CD4-positive, alpha-beta T cell treated with Interleukin-17A for 1 hour (primary cell): ENCODE measurements at regions not wholly inside any gene's neighbourhood (a gene's known extent, or its start where the extent isn't known, plus 50 kb on each side); places are given as distances from the start of the nearest gene placed in this dataset.

Experiments used
- DNase-seq: peaks from one replicate; pipeline ENCODE4 v3.0.0-alpha.2; 2020

DNA sequence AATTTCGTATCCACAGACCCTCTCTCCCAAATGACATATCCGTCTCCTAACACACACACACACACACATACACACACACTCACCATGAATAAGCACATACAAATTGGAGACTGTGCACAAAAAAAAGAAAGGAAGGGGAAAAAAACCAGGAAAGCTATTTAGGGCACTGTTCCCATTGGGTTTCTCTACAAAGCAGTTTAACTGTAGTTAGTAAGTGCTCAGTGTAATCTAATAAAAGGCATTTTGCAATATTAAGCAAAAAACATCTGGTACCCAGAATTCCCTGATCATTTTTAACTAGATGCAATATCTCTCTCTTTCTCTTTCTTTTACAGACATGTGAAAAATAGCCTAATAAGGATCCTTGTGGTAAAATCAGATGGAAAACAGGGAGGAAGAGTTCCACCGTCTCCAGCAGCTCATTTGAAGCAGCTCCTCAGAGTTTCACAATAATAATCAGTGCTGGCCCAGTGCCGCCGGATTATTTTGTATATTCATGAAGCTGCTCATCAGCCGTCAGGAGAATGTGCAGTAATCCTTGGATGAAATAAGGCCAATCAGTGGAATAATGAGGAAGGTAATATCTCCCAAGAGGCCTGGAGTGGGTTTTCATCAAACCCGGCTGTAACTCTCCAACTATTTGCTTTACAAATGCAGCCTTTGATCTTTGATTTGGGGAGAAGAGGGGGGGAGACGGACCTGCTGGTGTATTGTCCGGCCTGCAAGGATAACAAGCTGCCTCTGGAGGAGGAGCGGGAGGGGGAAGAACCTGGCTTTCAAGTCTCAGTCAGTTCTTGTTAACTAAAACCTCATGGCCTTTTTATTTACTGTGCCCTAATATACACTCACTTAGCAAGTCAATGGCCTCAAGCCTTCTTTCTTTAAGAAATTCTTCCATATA, 227.6 kb upstream of the SMIM21 start:
- DNase-seq: no peak

DNA sequence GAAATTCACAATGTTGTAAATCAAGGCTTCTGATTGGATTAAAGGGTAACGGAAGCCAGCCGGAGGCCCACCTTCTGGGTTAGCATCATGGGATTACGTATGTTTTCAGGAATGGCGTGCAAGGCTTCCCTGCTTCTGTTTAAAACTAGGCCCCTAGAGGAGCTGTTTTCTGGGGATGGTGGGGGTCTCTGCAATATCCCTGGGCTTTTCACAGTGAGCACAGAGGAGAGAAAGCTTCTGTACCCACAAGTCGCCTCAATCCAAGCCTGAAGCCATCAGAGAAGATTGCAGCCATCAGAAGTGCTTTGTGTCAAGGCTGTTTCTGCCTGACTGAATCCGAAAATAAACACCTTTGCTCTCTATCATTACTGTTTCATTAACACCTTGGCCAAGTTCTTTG, 226.9 kb upstream of the SMIM21 start:
- no peak for DNase-seq

DNA sequence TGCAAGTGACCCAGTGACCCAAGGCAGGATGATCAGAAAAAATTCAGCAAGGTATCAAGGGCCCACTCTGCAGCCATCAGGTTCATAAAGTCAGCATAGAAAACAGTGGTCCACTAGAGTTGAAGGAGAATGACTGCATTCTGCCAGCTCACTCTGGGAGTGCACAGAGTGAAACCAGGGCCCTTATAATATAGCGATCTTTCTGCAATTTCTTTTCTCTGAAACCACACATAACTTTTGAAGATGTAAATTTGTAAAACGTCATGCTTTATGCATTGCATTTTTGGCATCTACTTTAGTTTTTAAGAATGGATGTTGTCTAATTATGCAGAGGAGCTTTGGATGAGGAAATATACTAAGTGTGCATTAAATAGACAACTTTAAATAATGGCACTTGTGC, 225.0 kb upstream of the SMIM21 start:
- no peak for DNase-seq

- no peak for DNase-seq
Measured at GRCh38 chr18:75644871-75645270, 217.4 kb upstream of the SMIM21 start.

GRCh38 chr18:75643083-75643482, 215.6 kb upstream of the SMIM21 start:
- DNase-seq: no peak

DNA sequence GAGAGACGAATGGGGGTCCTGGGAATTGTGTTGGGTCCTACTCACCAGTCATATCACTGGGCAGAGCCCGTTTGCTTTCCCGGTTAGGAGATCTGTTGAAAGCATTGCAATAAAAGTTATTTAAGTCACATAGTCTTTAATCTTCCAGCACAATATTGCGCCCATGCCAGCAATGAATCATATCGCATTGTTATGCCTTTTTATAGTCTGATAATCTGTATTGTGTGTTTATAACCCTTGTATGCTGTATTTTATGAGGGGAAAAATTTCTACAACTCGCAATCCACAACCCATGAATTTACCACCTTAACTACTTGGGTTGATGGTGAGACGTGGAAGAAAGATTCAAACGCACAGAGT, 211.9 kb upstream of the SMIM21 start:
- DNase-seq: no peak

DNA sequence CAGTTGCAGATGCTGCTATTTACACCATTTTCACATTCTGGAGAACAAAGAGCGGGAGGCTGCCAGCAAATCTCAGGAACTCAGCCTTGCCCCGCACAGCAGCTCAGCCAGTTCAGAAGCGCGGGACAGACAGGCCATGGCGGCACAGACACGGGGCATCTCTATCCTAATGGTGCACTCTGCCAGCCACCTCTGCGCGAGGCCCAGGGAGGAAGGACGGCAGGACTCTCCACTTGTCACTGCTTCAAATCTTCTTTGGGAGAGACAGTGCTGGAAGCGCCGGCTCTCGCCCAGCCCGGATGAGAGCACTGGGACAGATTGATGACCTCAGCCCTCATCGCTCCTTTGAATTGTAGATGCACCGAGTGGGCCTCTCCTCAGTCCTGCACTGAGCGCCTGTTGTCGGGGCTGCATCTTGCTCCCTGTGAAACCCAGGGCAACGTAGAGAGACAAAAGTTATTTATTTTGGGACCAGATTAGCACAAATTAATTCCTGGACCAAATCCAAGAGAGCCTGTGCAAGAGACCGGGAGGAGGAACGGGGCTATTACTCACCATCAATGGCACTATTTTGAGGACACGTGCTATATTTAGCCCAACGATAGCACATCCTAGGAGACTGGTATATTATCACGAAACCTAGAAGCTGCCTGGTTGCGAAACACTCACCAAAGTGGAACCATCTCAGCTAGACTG, 211.4 kb upstream of the SMIM21 start:
- no peak for DNase-seq

DNA sequence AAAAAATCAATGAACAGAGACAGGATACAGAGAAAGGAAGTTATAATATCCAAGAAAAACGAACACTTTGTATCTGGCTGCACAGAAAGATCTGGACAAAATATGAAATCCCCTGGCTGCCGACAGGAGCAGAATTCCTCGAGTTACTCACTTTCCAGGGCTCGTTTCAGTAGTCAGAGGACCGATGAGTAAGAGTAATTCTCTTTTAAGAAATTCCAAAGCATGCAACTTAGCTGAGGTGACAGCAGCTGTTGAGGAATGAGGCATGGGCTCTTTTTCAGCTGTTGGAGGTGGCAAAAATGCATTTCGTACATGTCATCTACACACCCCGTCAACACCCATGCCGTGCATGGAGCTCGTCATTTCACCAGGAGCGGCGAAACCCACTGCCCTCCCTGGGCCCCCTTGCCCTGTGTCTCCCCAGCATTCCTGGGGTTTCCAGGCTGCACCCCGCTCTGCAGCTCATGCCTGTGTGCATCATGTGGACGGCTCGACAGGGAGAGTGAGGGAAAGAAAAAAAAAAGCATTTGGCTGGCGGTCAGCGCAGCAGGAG, 210.8 kb upstream of the SMIM21 start:
- DNase-seq: no peak

GRCh38 chr18:75635096-75635495, 207.6 kb upstream of the SMIM21 start:
- no peak for DNase-seq

DNA sequence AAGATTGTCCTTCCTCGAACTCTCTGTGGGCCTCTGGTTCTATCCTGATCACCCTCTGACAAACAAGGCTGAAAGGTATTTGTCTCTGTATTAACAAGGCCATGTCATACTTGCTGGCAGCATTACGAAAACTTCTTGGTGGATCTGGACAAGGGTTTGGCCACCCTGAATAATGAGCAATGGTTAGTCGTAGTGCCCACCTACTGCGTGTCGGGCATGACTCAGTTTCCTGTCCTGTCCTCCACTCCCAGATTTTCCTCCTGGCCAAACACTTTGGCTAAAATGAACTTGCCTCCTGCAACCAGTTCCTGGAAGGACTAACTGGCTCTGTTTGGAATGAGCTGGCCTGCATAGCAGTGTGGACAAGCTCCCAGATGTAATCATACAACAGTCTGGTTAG, 198.5 kb upstream of the SMIM21 start:
- no peak for DNase-seq

DNA sequence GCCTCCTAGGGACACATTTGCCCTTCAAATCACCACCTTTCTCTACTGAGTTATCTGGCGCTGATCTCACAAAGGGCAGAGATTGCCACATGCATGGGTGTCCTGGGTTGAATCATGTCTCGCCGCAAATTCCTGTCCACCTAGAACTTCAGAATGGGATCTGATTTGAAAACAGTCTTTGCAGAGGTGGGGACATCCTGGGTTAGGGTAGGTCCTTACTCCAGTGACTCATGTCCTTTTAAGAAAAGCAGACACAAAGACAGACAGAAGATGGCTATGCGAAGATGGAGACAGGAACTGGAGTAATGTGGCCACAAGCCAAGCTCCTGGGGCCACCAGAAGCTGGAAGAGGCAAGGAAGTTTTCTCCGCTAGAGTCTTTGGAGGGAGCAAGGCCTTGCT, 197.4 kb upstream of the SMIM21 start:
- no peak for DNase-seq

DNA sequence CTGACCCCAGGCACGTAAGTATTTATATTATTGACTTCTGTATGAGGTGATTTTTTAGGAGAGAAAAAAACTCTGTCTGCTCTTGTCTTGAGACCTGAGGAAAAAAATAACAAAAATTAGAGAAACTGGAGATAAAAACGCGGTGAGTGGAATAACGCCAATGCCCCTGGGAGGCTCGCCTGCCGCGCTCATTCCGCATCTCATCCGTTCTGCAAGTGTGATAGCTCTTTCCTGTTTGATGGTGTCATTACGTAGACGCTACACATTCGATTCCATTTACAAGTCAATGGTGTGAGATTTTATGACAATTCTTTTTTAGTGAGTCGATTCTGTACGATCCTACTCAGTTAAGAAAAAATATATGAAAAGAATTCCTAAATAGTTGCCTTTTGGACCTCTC, 194.3 kb upstream of the SMIM21 start:
- DNase-seq: no peak

- DNase-seq: no peak
Measured at GRCh38 chr18:75618146-75618545, 190.6 kb upstream of the SMIM21 start.

- DNase-seq: no peak
Measured at GRCh38 chr18:75612456-75612855, 185.0 kb upstream of the SMIM21 start.

- no peak for DNase-seq
Measured at GRCh38 chr18:75607701-75608100, 180.2 kb upstream of the SMIM21 start.

DNA sequence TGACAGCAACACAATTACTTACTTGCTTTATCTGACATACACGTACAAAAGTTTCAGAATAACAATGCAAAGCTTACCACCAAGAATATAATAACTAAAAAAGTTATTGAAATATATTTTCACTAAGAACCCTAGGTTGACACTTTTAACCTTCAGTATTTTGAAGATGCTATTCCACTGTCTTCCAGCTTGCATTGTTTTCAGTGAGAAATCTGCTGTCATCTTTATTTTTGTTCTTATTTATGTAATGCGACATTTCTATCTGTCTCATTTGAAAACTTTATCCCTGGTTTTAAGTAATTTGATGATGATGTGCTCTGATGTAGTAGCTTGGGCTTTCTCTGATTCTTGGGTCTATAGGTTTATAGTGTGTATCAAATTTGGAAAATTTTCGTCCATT, 165.0 kb upstream of the SMIM21 start:
- DNase-seq: no peak

DNA sequence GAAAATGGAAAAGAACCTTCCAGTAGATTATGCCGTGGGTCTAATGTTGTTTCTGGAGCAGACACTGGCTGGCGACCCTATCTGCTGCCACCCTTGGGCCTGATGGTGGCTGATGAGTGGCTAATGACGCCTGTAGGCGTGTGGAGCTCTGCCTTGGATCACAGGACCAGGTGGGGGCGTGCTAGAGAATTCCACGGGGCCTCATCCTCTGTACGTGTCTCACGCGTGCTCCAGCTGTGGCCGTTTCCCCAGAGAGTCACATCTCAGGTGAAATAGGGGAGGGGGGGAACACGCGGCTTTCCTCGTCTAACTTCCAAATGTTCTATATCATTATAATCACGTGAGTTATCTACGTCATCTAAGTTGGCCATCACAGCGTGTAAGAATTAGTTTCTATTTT, 160.9 kb upstream of the SMIM21 start:
- DNase-seq: no peak

- no peak for DNase-seq
Measured at GRCh38 chr18:75587131-75587530, 159.6 kb upstream of the SMIM21 start.

DNA sequence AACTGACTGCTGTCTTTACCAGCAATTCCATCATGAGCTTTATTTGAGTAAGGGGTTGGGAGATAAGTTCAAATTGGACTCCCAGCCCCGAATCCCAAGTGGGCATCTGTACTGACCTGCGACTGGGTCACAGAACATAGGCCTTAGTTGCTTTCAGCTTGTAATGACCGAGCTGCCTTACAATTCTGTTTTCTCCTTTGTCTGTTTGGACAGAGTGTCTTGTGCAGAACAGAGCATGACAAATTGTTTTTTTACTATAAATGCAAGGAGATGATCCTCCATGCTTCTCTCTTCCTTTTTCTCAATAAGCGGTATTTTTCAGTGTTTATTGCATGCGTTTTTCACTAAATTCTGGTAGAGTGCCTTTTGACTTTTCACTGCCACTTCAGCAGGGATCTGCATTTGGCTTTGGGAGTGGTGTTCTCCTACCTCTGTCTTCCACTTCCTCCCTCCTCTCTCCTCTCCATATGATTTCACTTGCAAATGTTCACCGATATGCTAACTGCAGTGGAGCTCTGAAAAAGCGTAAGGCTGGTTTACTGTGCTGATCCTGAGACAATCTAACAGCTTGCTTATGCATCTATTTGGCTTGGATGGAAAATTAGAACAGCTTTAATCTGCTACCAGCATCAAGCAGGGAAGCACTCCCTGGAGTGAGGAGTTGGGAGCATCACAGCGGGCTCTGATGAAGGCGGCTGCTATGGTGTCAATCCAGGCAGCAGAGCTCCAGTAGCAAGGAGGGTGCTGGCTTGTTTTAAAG, 158.8 kb upstream of the SMIM21 start:
- no peak for DNase-seq

- DNase-seq: no peak
Measured at GRCh38 chr18:75582940-75583339, 155.4 kb upstream of the SMIM21 start.

DNA sequence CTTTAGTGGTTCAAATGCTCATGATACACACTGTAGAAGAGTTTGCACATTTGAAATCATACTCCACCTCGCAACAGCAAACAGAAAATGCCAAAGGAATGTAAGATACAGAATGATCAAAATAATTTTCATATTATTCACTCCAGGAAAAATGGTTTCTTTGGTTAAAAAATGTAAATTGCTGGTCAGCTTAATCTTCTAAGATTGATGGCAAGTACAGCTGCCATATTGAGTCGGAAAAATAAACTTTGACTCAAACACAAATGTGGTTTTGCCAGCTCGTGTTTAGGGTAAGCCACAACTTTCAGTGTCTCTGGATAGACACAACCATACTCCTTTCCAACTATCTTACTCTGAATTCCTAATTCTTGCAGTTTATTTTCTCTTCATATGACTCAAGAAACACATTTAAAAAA, 154.9 kb upstream of the SMIM21 start:
- DNase-seq: no peak

DNA sequence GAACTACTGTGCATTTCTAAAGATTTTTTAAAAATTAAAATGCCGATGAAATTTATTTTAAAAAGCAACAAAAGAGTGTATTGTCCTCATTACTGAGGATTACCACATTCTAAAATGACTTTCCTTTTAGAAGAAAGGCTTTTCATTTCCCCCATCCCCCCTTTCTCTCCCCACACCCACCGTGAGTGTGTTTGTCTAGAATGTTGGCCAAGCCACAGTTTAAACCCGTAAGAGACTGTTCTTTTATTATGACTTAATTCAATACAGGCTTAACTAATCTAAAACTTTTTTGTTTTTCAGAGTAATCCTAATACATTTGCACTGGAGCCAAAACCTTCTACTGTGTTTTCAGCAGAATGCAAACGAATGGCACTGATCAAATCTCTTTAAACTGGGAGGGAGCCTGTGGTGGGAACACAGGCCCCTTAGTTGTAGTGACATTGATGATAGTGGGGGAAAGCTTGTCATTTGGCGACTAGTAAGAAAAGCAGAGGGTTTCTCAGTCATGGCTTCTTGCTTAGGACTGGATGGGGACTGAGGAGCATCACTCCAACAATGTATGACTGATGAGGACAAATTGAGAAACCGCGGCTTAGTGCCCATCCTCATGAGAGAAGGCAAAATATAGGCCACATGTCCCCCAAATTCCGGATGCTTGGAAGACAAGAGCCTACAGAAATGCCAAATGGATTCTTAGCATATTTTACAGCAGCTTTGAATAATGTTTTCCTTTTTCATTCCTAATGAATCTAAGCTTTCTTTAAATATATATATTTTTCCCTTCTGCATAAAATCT, 154.0 kb upstream of the SMIM21 start:
- no peak for DNase-seq

GRCh38 chr18:75574187-75574586, 146.7 kb upstream of the SMIM21 start:
- no peak for DNase-seq
